Adrenal gland (tissue), 9 donors: ENCODE measurements at regions not wholly inside any gene's neighbourhood (a gene's known extent, or its start where the extent isn't known, plus 50 kb on each side); places are given as distances from the start of the nearest gene placed in this dataset.

ENCODE experiments used
- DNase-seq, 7 donors: peaks; one replicate each; pipeline ENCODE4 v3.0.0-alpha.2; 2019 to 2020
- H3K27ac ChIP-seq, 5 donors: fragments of 200-600 bp; sonication (generic) in 4 of 5; 1 replicate in 3 of 5; 2 replicates in 2 of 5; pipeline versions ENCODE4 v1.5.1 to v1.8.0; 2016 to 2020; ENCODE audit warnings: mild to moderate bottlenecking in 1 of 5
- H3K27me3 ChIP-seq: fragments of 200-600 bp; 2 replicates; pipeline ENCODE4 v1.8.0; 2021
- H3K36me3 ChIP-seq, 2 donors: fragments of 200-600 bp; replicated peaks in 1 of 2; 1 replicate in 1 of 2; 2 replicates in 1 of 2; pipeline versions ENCODE4 v1.5.1 to v1.8.0; 2018 to 2022
- H3K4me1 ChIP-seq, 2 donors: fragments of 200-600 bp; replicated peaks in 1 of 2; 1 replicate in 1 of 2; 2 replicates in 1 of 2; pipeline versions ENCODE4 v1.5.1 to v1.8.0; 2018 to 2021
- H3K4me3 ChIP-seq, 4 donors: fragments of 200-600 bp; sonication (generic) in 3 of 4; one replicate each; pipeline ENCODE4 v1.5.1; 2016 to 2018
- H3K9me3 ChIP-seq, 3 donors: fragments of 200-600 bp; sonication (generic) in 1 of 3; replicated peaks in 1 of 3; 1 replicate in 2 of 3; 2 replicates in 1 of 3; pipeline versions ENCODE4 v1.5.1 to v1.8.0; 2016 to 2021
- CTCF ChIP-seq, 6 experiments: fragments of 450-650 bp in 4 of 6; fragments of 200-600 bp in 2 of 6; sonication (generic) in 1 of 6; IDR thresholded peaks; 1 replicate in 5 of 6; 2 replicates in 1 of 6; pipeline versions ENCODE4 v1.5.1 to v1.8.0; 2016 to 2021; ENCODE audit warnings: antibody characterized with exemption in 6 of 6, mild to moderate bottlenecking in 2 of 6, moderate library complexity in 1 of 6
- POLR2A ChIP-seq, 2 donors: fragments of 450-650 bp; IDR thresholded peaks; one replicate each; pipeline ENCODE4 v1.6.1; 2017; ENCODE audit warnings: antibody characterized with exemption in 2 of 2, mild to moderate bottlenecking in 2 of 2, moderate library complexity in 1 of 2
- WGBS, 4 donors: extraction: QIAGEN DNeasy Blood & Tissue Kit in 2 of 4; methylation state at CpG; one replicate each; pipeline versions ENCODE4 v1.1.5 to v1.1.7; 2013 to 2017; 5-methylcytosine and 5-hydroxymethylcytosine counted together
- intact Hi-C, 2 donors: fragments of 100-400 bp; cut with DNase I; formaldehyde crosslinking; loops; one replicate each; pipeline versions ENCODE4 v1.14.1 to v1.15.0; 2022 to 2023
- donor health status: healthy with polysubstance abuse.
- donor health status: Bipolar disorder and iron deficiency.
- donor health status: DM: yes; HTN: yes; CAD: no.
- donor health status: DM: no; HTN: no; CAD: no.
- donor health status: DM: no; HTN: no; CAD: no.

- no peaks in the 10 kb centered on the region for H3K4me1 ChIP-seq
- no peaks in the 10 kb centered on the region for H3K9me3 ChIP-seq
- TF ChIP-seq CTCF (IDR thresholded peaks at IDR 0.05) (no peak), POLR2A (IDR thresholded peaks at IDR 0.05) (no peak)
- WGBS, 4 donors = 89 to 96% (median 93%) methylated on average over 1 of the region's 1 CpG
- intact Hi-C loops = no loop called here
- H3K36me3 ChIP-seq = no peaks in the 10 kb centered on the region
- H3K27ac ChIP-seq = no peak overlapping the region
- peaks cover 4% of the 10 kb centered on the region for H3K27me3 ChIP-seq
- H3K4me3 ChIP-seq = no peak overlapping the region
- DNase-seq = no peak
Observed at GRCh38 chr3:152103257-152103656, 165.5 kb upstream of the MBNL1 start.

GRCh38 chr3:152104847-152105415, 163.8 kb upstream of the MBNL1 start:
- DNase-seq = no peak
- Histone ChIP-seq H3K27ac (no peak overlapping the region), H3K27me3 (peaks cover 4% of the 10 kb centered on the region), H3K4me3 (no peak overlapping the region), H3K36me3 (no peaks in the 10 kb centered on the region), H3K4me1 (no peaks in the 10 kb centered on the region), H3K9me3 (no peaks in the 10 kb centered on the region)
- 65 to 77% (median 68%) methylated on average over 3 of the region's 3 CpGs for WGBS, 4 donors
- intact Hi-C loops = no loop called here
- TF ChIP-seq POLR2A (IDR thresholded peaks at IDR 0.05) (no peak), CTCF (IDR thresholded peaks at IDR 0.05) (no peak)

- intact Hi-C loops = no loop called here
- 61 to 83% (median 71%) methylated on average over 5 of the region's 5 CpGs for WGBS, 4 donors
Observed at GRCh38 chr3:152105446-152105845, 163.3 kb upstream of the MBNL1 start.

GRCh38 chr3:152109038-152109437, 159.7 kb upstream of the MBNL1 start:
- intact Hi-C loops = no loop called here
- no peak overlapping the region for H3K27ac ChIP-seq
- no peak for TF ChIP-seq CTCF (IDR thresholded peaks at IDR 0.05)
- no peak for TF ChIP-seq POLR2A (IDR thresholded peaks at IDR 0.05)
- no peak overlapping the region for H3K4me3 ChIP-seq
- H3K36me3 ChIP-seq = no peaks in the 10 kb centered on the region
- no peaks in the 10 kb centered on the region for H3K4me1 ChIP-seq
- no peaks in the 10 kb centered on the region for H3K9me3 ChIP-seq
- H3K27me3 ChIP-seq = peaks cover 4% of the 10 kb centered on the region
- DNase-seq = no peak

More at GRCh38 chr3:152105446-152105845, 163.3 kb upstream of the MBNL1 start:
- Histone ChIP-seq H3K27me3 (peaks cover 4% of the 10 kb centered on the region), H3K36me3 (no peaks in the 10 kb centered on the region), H3K9me3 (no peaks in the 10 kb centered on the region), H3K4me3 (no peak overlapping the region), H3K27ac (no peak overlapping the region), H3K4me1 (no peaks in the 10 kb centered on the region)
- TF ChIP-seq POLR2A (IDR thresholded peaks at IDR 0.05) (no peak), CTCF (IDR thresholded peaks at IDR 0.05) (no peak)
- DNase-seq = no peak
